Smooth muscle cell (in vitro differentiated cells): ENCODE measurements at regions not wholly inside any gene's neighbourhood (a gene's known extent, or its start where the extent isn't known, plus 50 kb on each side); places are given as distances from the start of the nearest gene placed in this dataset.

ENCODE experiments used
- DNase-seq: peaks from one replicate; lab custom pipeline; 2025; ENCODE audit not compliant: unreplicated experiment; lab: John Stamatoyannopoulos, UW
- H2AFZ ChIP-seq: fragments of 200-600 bp; sonication (generic); 2 replicates; pipeline ENCODE4 v1.6.0; 2016; ENCODE audit warnings: antibody characterized with exemption, low read depth, mild to moderate bottlenecking
- H3F3A ChIP-seq: fragments of 200-600 bp; sonication (generic); 2 replicates; pipeline ENCODE4 v1.6.0; 2017; ENCODE audit warnings: antibody characterized with exemption, low read depth
- H3K27ac ChIP-seq: fragments of 200-600 bp; sonication (generic); 2 replicates; pipeline ENCODE4 v1.5.1; 2016; ENCODE audit warnings: low read depth, mild to moderate bottlenecking
- H3K27me3 ChIP-seq: fragments of 200-600 bp; sonication (generic); 2 replicates; pipeline ENCODE4 v1.6.1; 2016; ENCODE audit warnings: low read depth, mild to moderate bottlenecking
- H3K36me3 ChIP-seq: fragments of 200-600 bp; sonication (generic); 2 replicates; pipeline ENCODE4 v1.5.1; 2016; ENCODE audit warnings: low read depth
- H3K4me1 ChIP-seq: fragments of 200-600 bp; sonication (generic); 2 replicates; pipeline ENCODE4 v1.5.1; 2016; ENCODE audit warnings: low read depth
- H3K4me2 ChIP-seq: fragments of 200-600 bp; sonication (generic); 2 replicates; pipeline ENCODE4 v1.6.0; 2016; ENCODE audit warnings: mild to moderate bottlenecking
- H3K4me3 ChIP-seq: fragments of 200-600 bp; sonication (generic); 2 replicates; pipeline ENCODE4 v1.5.1; 2016; ENCODE audit warnings: mild to moderate bottlenecking
- H3K79me2 ChIP-seq: fragments of 200-600 bp; sonication (generic); 2 replicates; pipeline ENCODE4 v1.6.0; 2016; ENCODE audit warnings: low read depth, mild to moderate bottlenecking
- H3K9ac ChIP-seq: fragments of 200-600 bp; sonication (generic); 2 replicates; pipeline ENCODE4 v1.6.0; 2016; ENCODE audit warnings: low read depth
- H3K9me3 ChIP-seq: fragments of 200-600 bp; sonication (generic); replicated peaks from 2 replicates; pipeline ENCODE4 v1.5.1; 2016; ENCODE audit warnings: low read depth
- H4K20me1 ChIP-seq: fragments of 200-600 bp; sonication (generic); 2 replicates; pipeline ENCODE4 v1.6.0; 2016; ENCODE audit warnings: low read depth
- CTCF ChIP-seq: fragments of 200-600 bp; sonication (generic); IDR thresholded peaks from 2 replicates; pipeline ENCODE4 v1.5.1; 2017; ENCODE audit warnings: borderline replicate concordance, mild to moderate bottlenecking, antibody characterized with exemption; ENCODE audit not compliant: insufficient read depth, poor library complexity, severe bottlenecking
- WGBS: methylation state at CpG from one replicate; pipeline ENCODE4 v1.1.7; 2016; ENCODE audit warnings: low lambda C conversion rate; 5-methylcytosine and 5-hydroxymethylcytosine counted together

DNA sequence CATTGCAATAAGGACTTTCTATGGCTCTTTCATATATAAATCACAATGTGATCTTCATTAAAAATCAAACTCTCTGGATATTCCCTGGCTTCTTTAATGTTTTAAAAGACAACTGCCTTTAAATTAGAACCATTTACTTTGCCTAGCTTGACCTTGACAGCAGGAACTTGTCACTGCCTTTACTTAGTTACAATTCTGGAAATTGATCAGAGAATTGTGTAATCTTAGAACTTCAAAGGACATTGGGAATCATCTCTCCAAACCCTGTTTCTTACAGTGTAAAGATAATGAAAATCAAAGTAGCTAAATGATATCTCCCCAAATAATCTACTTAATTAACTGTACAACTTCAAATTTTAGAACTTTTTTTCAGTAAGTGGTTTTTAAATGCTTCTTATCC lies 517.6 kb upstream of the CCDC179 start:
- TF ChIP-seq CTCF = no peak
- Histone ChIP-seq H3K36me3 (no peaks in the 10 kb centered on the region), H3F3A (no peaks in the 10 kb centered on the region), H3K4me3 (no peak overlapping the region), H3K79me2 (no peaks in the 10 kb centered on the region), H3K9ac (no peak overlapping the region), H3K27me3 (no peaks in the 10 kb centered on the region), H3K27ac (no peak overlapping the region), H2AFZ (peak overlapping the region; percentile 18), H3K9me3 (no peaks in the 10 kb centered on the region), H3K4me1 (no peaks in the 10 kb centered on the region), H3K4me2 (no peak overlapping the region), H4K20me1 (no peaks in the 10 kb centered on the region)
- DNase-seq = no peak

DNA sequence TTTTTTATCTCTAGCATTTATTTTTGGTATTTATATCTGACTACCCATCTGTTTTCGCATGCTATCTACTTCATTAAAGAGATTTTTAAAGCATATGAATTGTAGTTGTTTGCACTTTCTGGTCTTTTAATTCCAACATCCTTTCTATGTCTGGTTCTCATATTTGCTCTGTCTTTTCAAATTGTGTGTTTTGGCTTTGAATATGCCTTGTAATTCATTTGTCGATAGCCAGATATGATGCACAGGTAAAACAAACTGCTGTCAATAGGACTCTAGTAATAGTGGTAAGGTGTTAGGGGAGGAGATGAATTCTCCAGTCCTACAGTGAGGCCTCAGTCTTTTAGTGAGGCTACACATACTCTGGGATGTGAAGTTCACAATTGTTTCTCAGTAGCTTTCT lies 530.8 kb upstream of the CCDC179 start:
- no peaks in the 10 kb centered on the region for H4K20me1 ChIP-seq
- WGBS = 84% methylated on average over 2 of the region's 2 CpGs
- no peaks in the 10 kb centered on the region for H3K79me2 ChIP-seq

GRCh38 chr11:23398052-23398451 lies 537.8 kb upstream of the CCDC179 start:
- H3K27me3 ChIP-seq = no peaks in the 10 kb centered on the region
- no peak overlapping the region for H3K4me2 ChIP-seq
- H3K27ac ChIP-seq = no peak overlapping the region
- no peak overlapping the region for H3K9ac ChIP-seq
- H3K79me2 ChIP-seq = no peaks in the 10 kb centered on the region
- no peak overlapping the region for H2AFZ ChIP-seq
- no peak for TF ChIP-seq CTCF
- no peaks in the 10 kb centered on the region for H3K4me1 ChIP-seq
- H3F3A ChIP-seq = no peaks in the 10 kb centered on the region
- no peak overlapping the region for H3K4me3 ChIP-seq
- no peaks in the 10 kb centered on the region for H3K9me3 ChIP-seq
- DNase-seq = no peak
- WGBS = 93% methylated on average over 2 of the region's 2 CpGs
- no peaks in the 10 kb centered on the region for H4K20me1 ChIP-seq
- H3K36me3 ChIP-seq = no peaks in the 10 kb centered on the region

More for the DNA sequence above, 530.8 kb upstream of the CCDC179 start:
- no peak overlapping the region for H2AFZ ChIP-seq
- H3K27me3 ChIP-seq = no peaks in the 10 kb centered on the region
- no peak overlapping the region for H3K27ac ChIP-seq
- no peak overlapping the region for H3K4me2 ChIP-seq
- H3K4me3 ChIP-seq = no peak overlapping the region
- no peaks in the 10 kb centered on the region for H3F3A ChIP-seq
- no peak for DNase-seq
- no peak overlapping the region for H3K9ac ChIP-seq
- H3K36me3 ChIP-seq = no peaks in the 10 kb centered on the region
- no peaks in the 10 kb centered on the region for H3K4me1 ChIP-seq
- no peaks in the 10 kb centered on the region for H3K9me3 ChIP-seq
- TF ChIP-seq CTCF = no peak

- TF ChIP-seq CTCF = no peak
- Histone ChIP-seq H3K27me3 (no peaks in the 10 kb centered on the region), H3K4me3 (no peak overlapping the region), H3K9ac (no peak overlapping the region), H3K4me2 (no peak overlapping the region), H3K36me3 (no peaks in the 10 kb centered on the region), H3K4me1 (no peaks in the 10 kb centered on the region), H3K27ac (no peak overlapping the region), H3K79me2 (no peaks in the 10 kb centered on the region), H2AFZ (no peak overlapping the region), H3F3A (no peaks in the 10 kb centered on the region), H3K9me3 (no peaks in the 10 kb centered on the region), H4K20me1 (no peaks in the 10 kb centered on the region)
- no peak for DNase-seq
- WGBS = 93% methylated on average over 22 of the region's 25 CpGs
These were observed 539.7 kb upstream of the CCDC179 start for GRCh38 chr11:23399995-23400394.
